ENCODE measurements at regions not wholly inside any gene's neighbourhood (a gene's known extent, or its start where the extent isn't known, plus 50 kb on each side); places are given as distances from the start of the nearest gene placed in this dataset.

DNA sequence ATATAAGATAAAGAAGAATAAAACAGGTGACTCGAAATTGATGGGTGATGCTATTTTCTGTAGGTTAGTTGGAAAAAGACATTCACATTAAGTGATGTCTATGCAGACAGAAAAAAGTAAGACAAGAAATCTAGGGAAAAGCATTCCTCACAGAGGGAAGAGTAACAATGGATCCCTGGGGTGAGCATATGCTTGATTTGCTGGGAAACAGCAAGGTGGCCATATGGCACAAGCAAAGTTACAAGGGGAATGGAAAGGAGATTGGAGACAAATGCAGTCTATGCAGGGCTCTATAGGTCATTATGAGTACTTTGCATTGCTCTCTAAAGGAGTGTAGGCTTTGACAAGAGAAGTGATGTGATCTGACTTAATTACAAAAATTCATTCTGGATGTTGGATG is 90.9 kb upstream of the ZNF804B start:
- no peak for TF ChIP-seq EZH2 (IDR thresholded peaks at IDR 0.05)
- no peak for TF ChIP-seq FOXP2 (optimal IDR thresholded peaks at IDR 0.05; ENCODE audit: control extremely low read depth, extremely low read length, insufficient read depth)
- TF ChIP-seq POLR2AphosphoS5 (IDR thresholded peaks at IDR 0.05; ENCODE audit: borderline replicate concordance, low read depth, low read length), result no peak

Measured in SK-N-MC (cell line).